ENCODE measurements at regions not wholly inside any gene's neighbourhood (a gene's known extent, or its start where the extent isn't known, plus 50 kb on each side); places are given as distances from the start of the nearest gene placed in this dataset.

GRCh38 chr3:70120357-70120966 lies 120.9 kb downstream of the SAMMSON start:
- DNase-seq: peak; percentile 63

GRCh38 chr3:70127192-70127591 lies 127.7 kb downstream of the SAMMSON start:
- DNase-seq: no peak

- no peak for DNase-seq
Measured at GRCh38 chr3:70137366-70137765, 137.8 kb downstream of the SAMMSON start.

GRCh38 chr3:70138606-70139005 lies 139.1 kb downstream of the SAMMSON start:
- no peak for DNase-seq
